ENCODE measurements at regions not wholly inside any gene's neighbourhood (a gene's known extent, or its start where the extent isn't known, plus 50 kb on each side); places are given as distances from the start of the nearest gene placed in this dataset.

- in situ Hi-C loops (cut with HindIII; ENCODE audit: low sequenced_read_pairs), result loop anchor here (10.0 kb wide), 1 partner anchor 215 kb away; no protein-coding TSS in a partner anchor
These were observed 159.8 kb downstream of the PALM2AKAP2 start for GRCh38 chr9:109939698-109940342.

GRCh38 chr9:109940561-109940960 lies 160.6 kb downstream of the PALM2AKAP2 start:
- in situ Hi-C loops (cut with HindIII; ENCODE audit: low sequenced_read_pairs), result loop anchor here (10.0 kb wide), 1 partner anchor 214 kb away; no protein-coding TSS in a partner anchor

DNA sequence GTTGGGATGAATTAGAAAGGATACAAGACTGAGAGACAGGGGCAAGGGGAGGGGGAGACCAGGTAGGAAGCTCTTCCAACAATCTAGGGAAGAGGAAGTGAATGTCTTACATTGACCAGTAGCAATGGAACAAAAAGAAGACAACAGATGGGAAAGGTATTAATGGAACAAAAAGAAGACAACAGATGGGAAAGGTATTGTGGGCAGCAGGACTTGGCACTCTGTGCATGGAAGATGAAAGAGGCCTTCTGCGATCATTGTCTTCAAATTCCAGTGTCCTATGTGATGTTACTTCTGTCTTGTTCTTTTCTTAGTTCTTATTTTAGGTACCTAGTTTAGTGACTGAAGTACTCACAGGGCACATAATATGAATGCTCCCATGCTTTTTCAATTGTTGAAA lies 161.8 kb downstream of the PALM2AKAP2 start:
- in situ Hi-C loops (cut with HindIII; ENCODE audit: low sequenced_read_pairs), result loop anchor here (10.0 kb wide), 1 partner anchor 213 kb away; no protein-coding TSS in a partner anchor

DNA sequence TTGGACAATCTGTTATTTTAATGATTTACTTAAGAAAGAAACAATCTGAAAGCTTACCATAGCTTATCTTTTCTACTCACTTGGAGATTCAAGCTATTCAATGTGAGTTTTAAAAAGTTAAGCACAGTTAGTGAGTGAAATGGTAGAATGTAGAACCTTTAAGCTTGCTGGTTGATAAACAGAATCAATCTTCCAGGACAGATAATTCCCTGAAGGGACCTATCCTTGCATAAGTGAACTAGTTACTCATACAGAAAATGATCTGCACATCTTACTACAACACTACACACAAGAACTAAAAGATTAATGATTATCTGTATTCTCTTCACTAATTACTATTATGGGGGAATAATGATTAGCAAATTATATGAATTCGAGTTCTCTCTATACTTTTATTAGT lies 165.6 kb downstream of the PALM2AKAP2 start:
- in situ Hi-C loops (cut with HindIII; ENCODE audit: low sequenced_read_pairs), result loop anchor here (10.0 kb wide), 1 partner anchor 209 kb away; no protein-coding TSS in a partner anchor

GRCh38 chr9:109948453-109948852 lies 168.5 kb downstream of the PALM2AKAP2 start:
- in situ Hi-C loops (cut with HindIII; ENCODE audit: low sequenced_read_pairs), result loop anchor here (10.0 kb wide), 1 partner anchor 206 kb away; no protein-coding TSS in a partner anchor

- in situ Hi-C loops (cut with HindIII; ENCODE audit: low sequenced_read_pairs), result no loop called here
These were observed 170.9 kb downstream of the PALM2AKAP2 start for GRCh38 chr9:109950710-109951443.

- in situ Hi-C loops (cut with HindIII; ENCODE audit: low sequenced_read_pairs), result no loop called here
These were observed 173.3 kb downstream of the PALM2AKAP2 start for GRCh38 chr9:109953300-109953699.

GRCh38 chr9:109953813-109954497 lies 174.0 kb downstream of the PALM2AKAP2 start:
- in situ Hi-C loops (cut with HindIII; ENCODE audit: low sequenced_read_pairs), result no loop called here

DNA sequence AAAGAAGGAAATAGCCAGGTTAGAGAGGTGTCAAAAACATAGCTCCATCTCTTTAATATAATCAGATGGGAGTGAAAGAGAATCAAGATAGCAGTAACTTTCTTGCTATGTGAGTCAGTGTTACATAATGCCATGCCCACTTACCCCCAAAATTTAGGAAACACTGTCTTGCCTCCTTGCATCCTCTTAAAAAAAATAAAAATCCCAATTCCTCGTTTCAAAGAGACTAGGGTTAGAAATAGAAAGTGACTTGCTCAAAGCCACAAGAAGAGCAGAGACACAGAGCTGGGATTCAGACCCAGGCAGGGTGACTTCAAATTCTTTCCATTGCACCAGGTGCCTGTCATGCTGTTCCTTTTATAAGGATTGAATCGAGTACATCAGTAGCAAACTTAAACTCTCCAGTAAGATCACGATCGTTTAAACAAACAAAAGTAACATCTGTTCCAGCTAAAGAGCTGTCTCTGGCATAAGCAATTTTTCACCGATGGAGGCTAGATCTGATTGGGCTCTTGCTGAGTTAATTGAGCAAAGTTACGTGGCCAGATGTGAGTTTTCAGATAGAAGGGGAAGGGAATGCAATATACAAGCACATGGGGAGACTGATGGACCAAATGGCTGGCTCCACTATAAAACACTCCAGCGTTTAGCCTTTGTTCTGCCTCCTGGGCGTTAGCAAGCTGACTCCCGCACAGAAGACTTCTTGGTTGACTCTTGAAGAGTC lies 176.9 kb downstream of the PALM2AKAP2 start:
- in situ Hi-C loops (cut with HindIII; ENCODE audit: low sequenced_read_pairs), result no loop called here

DNA sequence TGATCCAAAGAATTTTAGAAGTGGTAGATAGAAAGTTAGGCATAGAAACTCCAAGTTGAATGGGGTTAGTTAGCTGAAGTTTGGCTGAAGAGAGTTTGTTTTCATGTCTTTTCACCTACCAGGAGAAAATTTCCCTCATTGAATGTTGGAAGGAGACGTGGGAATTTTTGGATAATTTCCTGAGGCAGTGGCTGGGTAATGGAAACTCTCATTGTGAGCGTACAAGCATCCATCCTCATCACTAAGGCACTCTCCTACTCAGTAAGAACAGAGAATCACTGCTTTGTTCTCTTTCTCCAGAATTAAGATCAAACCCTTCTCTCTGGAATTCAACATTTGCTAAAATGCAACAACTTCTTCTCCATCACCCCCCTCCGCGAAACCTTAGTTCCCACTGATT lies 179.7 kb downstream of the PALM2AKAP2 start:
- in situ Hi-C loops (cut with HindIII; ENCODE audit: low sequenced_read_pairs), result loop anchor here (10.0 kb wide), 1 partner anchor 55 kb away; no protein-coding TSS in a partner anchor

DNA sequence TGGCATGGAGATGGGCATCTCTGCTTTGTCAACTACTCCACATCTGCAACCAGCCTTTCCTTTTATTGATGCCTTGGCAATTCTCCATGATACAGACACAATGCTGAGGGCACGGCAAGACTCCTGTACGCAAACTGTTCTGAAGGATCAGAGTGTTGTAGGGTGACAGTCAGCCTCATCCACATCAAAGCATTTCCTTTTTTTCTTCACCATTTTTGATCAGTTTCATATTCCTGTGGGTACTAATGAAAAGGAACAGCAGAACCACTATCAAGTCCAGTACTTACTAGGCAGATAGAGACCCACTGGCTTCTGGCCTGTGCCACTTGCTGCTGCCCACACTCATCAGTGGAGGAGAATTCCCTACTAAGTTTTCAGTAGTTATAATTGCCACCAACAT lies 181.6 kb downstream of the PALM2AKAP2 start:
- in situ Hi-C loops (cut with HindIII; ENCODE audit: low sequenced_read_pairs), result loop anchor here (10.0 kb wide), 1 partner anchor 57 kb away; no protein-coding TSS in a partner anchor

DNA sequence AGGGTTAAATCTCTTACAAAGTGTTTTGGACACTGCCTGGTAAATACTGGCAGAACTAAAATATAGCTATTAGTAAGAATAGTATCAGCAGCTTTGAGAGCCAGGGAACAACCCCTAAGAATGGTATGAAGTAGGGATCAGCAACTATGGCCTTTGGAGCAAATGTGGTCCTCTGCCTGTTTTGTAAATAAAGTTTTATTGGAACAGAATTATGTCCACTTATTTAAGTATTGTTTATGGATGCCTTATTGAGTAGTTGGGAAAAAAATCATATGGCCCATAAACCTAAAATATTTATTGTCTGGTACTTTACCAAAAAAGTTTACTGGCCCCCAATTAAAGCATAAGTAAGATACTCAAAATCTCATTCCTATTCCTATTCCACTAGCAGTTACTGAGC lies 182.2 kb downstream of the PALM2AKAP2 start:
- in situ Hi-C loops (cut with HindIII; ENCODE audit: low sequenced_read_pairs), result loop anchor here (10.0 kb wide), 1 partner anchor 57 kb away; no protein-coding TSS in a partner anchor

DNA sequence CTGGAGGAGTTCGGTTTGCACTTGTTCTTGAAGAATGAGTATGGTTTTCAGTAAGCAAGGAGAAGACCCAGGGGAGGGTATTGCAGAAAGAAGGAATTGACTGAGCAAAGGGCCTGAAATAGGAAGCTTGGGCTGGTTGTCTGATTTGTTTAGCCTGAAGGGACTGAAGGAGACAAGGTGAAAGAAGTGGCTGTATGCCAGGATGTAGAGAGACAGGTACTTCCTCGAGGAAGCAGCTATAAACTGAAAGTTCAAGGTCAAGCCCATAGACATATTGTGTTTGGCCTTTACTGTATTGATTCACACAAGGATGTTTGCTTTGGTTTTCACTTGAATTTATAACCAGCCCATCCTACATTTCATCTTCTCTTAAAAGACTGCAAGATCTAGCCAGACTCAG lies 183.1 kb downstream of the PALM2AKAP2 start:
- in situ Hi-C loops (cut with HindIII; ENCODE audit: low sequenced_read_pairs), result loop anchor here (10.0 kb wide), 1 partner anchor 58 kb away; no protein-coding TSS in a partner anchor

- in situ Hi-C loops (cut with HindIII; ENCODE audit: low sequenced_read_pairs), result loop anchor here (10.0 kb wide), 1 partner anchor 62 kb away; no protein-coding TSS in a partner anchor
These were observed 186.8 kb downstream of the PALM2AKAP2 start for GRCh38 chr9:109966643-109967368.

GRCh38 chr9:109967651-109968642 lies 187.9 kb downstream of the PALM2AKAP2 start:
- in situ Hi-C loops (cut with HindIII; ENCODE audit: low sequenced_read_pairs), result loop anchor here (10.0 kb wide), 1 partner anchor 63 kb away; no protein-coding TSS in a partner anchor

DNA sequence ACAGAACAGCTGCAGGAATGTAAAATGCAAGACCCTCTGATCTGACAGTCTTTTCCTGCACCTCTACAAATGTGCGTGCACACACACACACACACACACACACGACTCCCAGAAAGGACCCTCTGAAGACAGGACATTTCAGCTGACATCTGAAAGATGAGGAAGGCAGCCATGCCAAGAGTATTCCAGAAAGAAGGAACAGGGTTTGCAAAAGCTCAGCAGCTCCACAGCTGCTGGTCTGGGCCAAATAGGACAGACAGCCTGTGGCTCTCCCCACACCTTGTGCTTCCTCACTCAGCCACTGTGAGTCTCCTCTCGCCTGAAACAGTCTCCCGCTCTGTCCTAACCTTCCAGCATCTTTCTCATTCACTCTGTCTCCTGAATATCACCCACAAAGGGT lies 189.0 kb downstream of the PALM2AKAP2 start:
- in situ Hi-C loops (cut with HindIII; ENCODE audit: low sequenced_read_pairs), result loop anchor here (10.0 kb wide), 1 partner anchor 64 kb away; no protein-coding TSS in a partner anchor

DNA sequence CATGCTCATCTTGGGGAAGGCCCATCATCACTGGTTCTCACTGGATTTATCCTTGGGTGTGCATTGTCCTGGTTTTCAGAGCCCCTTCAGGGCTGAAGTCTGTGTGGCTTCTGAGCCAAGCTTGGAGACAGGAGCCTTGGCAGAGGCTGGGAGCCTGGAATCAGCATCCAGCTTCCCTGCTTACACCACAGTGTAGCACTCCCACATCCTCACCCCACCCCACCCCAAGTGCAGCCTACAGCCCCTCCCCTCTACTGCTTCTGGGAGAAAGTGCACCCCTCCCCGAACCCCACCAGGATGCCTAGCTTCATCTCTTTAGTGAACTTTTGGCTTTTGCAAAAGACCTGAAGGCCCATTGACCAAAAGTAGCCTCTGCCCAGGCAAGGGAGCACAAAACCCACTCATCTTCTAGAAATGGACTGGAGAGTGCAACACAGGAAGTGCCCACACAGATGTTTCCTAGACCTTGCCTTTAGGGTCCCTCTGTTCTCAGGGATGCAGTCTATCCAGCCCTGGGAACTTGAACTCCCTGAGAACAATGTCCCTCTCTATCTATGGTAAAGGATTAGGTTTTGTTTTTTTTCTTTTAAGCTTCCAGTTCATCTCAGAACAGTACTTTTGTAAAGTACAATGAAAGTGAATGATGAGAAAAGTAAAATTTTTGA lies 189.7 kb downstream of the PALM2AKAP2 start:
- in situ Hi-C loops (cut with HindIII; ENCODE audit: low sequenced_read_pairs), result loop anchor here (10.0 kb wide), 1 partner anchor 65 kb away; no protein-coding TSS in a partner anchor

GRCh38 chr9:109971226-109971625 lies 191.2 kb downstream of the PALM2AKAP2 start:
- in situ Hi-C loops (cut with HindIII; ENCODE audit: low sequenced_read_pairs), result no loop called here

Data from DLD1 (cell line).